ENCODE measurements at regions not wholly inside any gene's neighbourhood (a gene's known extent, or its start where the extent isn't known, plus 50 kb on each side); places are given as distances from the start of the nearest gene placed in this dataset.
"Not testable (repeated sequence)": the region's sequence is repeated elsewhere in the genome, so short reads cannot be mapped to it uniquely, and the experiment has no call there.

DNA sequence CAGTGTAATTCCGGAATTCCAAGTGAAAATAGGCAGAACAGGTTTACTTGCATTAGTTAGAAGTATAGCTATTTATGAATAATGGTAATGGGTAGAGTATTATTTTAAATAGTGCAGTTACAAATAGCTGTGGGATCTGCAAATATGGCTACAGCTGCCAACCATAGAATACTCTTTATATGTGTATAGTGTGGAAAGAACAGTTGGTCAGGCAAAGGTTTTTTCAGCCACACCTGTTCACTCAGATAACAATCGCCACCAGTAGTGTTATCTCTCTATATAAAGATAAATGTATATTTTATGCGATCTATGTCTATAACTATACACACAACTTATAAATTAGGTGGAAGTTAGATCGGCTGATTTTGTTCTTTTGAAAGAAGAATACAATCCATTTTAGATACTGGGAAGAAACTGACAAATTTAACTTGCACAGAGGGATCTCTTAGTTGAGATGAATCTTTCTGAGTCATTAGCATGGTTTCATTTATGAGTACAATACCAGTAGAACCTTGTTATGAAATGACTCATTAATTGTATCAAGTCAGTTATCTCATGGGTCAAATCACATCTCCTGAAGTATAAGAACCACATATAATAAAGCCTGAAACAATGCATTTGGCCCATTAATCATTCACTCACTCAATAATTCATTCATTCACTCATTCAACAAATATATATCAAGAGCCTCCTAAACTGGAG lies 100.9 kb upstream of the NR3C2 start:
- H3K9me3 Mint-ChIP-seq (ENCODE audit: insufficient read depth) = no peaks in the 10 kb centered on the region
- no peaks in the 10 kb centered on the region for H3K36me3 Mint-ChIP-seq (ENCODE audit: low read depth)
- no peak for ATAC-seq
- ChIA-PET CTCF (no interaction called here), POLR2A (no interaction called here)
- H3K27me3 Mint-ChIP-seq (ENCODE audit: low read depth) = no peaks in the 10 kb centered on the region
- H3K4me3 Mint-ChIP-seq = no peak overlapping the region
- no peak for DNase-seq
- H3K27ac Mint-ChIP-seq = no peak overlapping the region
- H3K4me1 Mint-ChIP-seq (ENCODE audit: low read depth) = no peaks in the 10 kb centered on the region

GRCh38 chr4:148540622-148541326 lies 98.6 kb upstream of the NR3C2 start:
- Mint-ChIP-seq H3K9me3 (ENCODE audit: insufficient read depth) (no peaks in the 10 kb centered on the region), H3K36me3 (ENCODE audit: low read depth) (no peaks in the 10 kb centered on the region), H3K27me3 (ENCODE audit: low read depth) (no peaks in the 10 kb centered on the region), H3K4me1 (ENCODE audit: low read depth) (no peaks in the 10 kb centered on the region), H3K4me3 (no peak overlapping the region), H3K27ac (no peak overlapping the region)
- no peak for DNase-seq
- POLR2A ChIA-PET = no interaction called here
- no peak for ATAC-seq
- CTCF ChIA-PET = no interaction called here

DNA sequence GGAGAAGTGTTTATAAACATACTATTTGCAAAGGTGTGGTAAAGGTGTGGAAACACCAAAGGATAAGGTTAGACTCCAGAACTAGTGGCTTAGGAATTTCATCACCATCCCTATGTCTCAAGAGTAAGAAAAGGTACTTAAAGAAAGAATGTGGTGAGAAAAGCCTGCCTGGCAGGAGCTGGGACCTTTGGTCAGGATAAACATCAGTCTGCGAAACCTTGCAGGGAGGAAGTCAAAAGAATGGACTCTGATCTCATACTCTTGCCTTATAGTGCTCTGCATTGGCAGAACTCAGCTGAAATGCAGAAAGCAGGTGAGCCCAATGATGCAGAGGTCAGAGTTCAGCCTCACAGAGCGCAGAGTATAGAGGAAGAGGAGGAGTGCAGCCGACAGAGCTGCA lies 97.2 kb upstream of the NR3C2 start:
- Mint-ChIP-seq H3K9me3 (ENCODE audit: insufficient read depth) (peaks cover 5% of the 10 kb centered on the region), H3K27me3 (ENCODE audit: low read depth) (no peaks in the 10 kb centered on the region), H3K4me3 (no peak overlapping the region), H3K27ac (no peak overlapping the region), H3K36me3 (ENCODE audit: low read depth) (no peaks in the 10 kb centered on the region), H3K4me1 (ENCODE audit: low read depth) (no peaks in the 10 kb centered on the region)
- ChIA-PET CTCF (no interaction called here), POLR2A (no interaction called here)
- no peak for DNase-seq
- no peak for ATAC-seq

- ATAC-seq; H3K27me3 Mint-ChIP-seq (ENCODE audit: low read depth); H3K4me3 Mint-ChIP-seq; H3K36me3 Mint-ChIP-seq (ENCODE audit: low read depth); H3K4me1 Mint-ChIP-seq (ENCODE audit: low read depth); POLR2A ChIA-PET; H3K27ac Mint-ChIP-seq; H3K9me3 Mint-ChIP-seq (ENCODE audit: insufficient read depth); CTCF ChIA-PET; DNase-seq: not testable (repeated sequence)
Measured at GRCh38 chr4:148533851-148534250, 91.6 kb upstream of the NR3C2 start.

DNA sequence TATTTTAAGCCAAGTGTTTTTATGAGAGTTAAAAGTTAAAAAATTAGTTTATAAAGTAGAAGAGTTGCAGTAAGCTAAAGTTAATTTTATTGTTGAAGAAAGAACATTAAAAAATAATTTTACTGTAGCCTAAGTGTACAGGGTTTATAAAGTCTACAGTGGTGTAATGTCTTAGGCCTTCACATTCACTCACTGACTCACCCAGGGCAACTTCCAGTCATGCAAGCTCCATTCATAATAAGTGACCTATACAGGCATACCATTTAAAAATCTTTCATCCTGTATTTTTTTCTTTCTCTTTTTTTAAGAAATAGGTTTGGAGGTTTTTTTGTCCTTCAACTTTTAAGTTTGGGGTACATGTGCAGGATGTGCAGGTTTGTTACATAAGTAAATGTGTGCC lies 87.9 kb upstream of the NR3C2 start:
- no peak overlapping the region for H3K4me3 Mint-ChIP-seq
- POLR2A ChIA-PET = no interaction called here
- CTCF ChIA-PET = no interaction called here
- DNase-seq (no peak), ATAC-seq (no peak)
- H3K27ac Mint-ChIP-seq = no peak overlapping the region
- no peaks in the 10 kb centered on the region for H3K36me3 Mint-ChIP-seq (ENCODE audit: low read depth)
- H3K9me3 Mint-ChIP-seq (ENCODE audit: insufficient read depth) = peaks cover 10% of the 10 kb centered on the region
- H3K4me1 Mint-ChIP-seq (ENCODE audit: low read depth) = no peaks in the 10 kb centered on the region
- H3K27me3 Mint-ChIP-seq (ENCODE audit: low read depth) = no peaks in the 10 kb centered on the region

DNA sequence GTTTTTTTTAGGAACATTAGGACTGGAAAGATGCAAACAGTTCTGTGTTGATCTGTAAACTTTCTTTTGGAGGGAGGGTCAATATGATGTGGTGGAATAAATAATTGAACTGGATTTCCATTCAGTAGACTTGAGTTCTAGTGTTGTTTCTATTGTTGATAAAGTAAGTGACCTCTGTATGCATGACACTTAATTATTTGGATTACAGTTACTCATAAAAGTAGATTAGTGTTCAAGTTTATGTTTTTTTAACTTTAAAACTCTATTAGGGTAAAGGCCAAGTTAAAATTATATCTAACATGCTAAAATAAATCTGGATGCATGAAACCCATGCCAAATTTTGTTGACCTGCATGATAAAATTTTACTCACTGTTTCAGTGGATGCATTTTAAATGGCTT lies 85.4 kb upstream of the NR3C2 start:
- ChIA-PET POLR2A (no interaction called here), CTCF (no interaction called here)
- H3K9me3 Mint-ChIP-seq (ENCODE audit: insufficient read depth) = no peaks in the 10 kb centered on the region
- ATAC-seq (no peak), DNase-seq (no peak)
- H3K4me1 Mint-ChIP-seq (ENCODE audit: low read depth) = no peaks in the 10 kb centered on the region
- H3K4me3 Mint-ChIP-seq = no peak overlapping the region
- H3K27ac Mint-ChIP-seq = no peak overlapping the region
- H3K36me3 Mint-ChIP-seq (ENCODE audit: low read depth) = no peaks in the 10 kb centered on the region
- H3K27me3 Mint-ChIP-seq (ENCODE audit: low read depth) = no peaks in the 10 kb centered on the region

DNA sequence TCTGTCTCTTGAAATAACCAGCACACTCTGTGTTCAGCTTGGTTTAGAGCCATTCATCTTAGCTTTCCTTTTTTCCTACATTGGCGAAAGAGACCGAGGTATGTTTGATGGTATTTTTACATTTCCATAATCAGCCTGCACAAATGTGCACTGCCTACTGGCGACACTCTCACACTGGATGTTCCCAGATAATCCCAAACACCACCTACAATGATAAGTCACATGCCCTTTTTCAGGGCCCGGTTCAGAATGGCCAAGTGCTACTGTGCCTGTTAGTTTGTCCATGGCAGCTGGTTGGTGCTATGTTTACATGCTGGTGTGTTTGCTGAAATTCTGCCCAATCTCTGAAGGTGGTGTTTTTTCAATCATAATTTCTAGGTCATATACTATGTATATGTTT lies 80.8 kb upstream of the NR3C2 start:
- Mint-ChIP-seq H3K4me3 (no peak overlapping the region), H3K4me1 (ENCODE audit: low read depth) (no peaks in the 10 kb centered on the region), H3K9me3 (ENCODE audit: insufficient read depth) (no peaks in the 10 kb centered on the region), H3K27me3 (ENCODE audit: low read depth) (no peaks in the 10 kb centered on the region), H3K27ac (no peak overlapping the region), H3K36me3 (ENCODE audit: low read depth) (no peaks in the 10 kb centered on the region)
- CTCF ChIA-PET = no interaction called here
- DNase-seq = no peak
- POLR2A ChIA-PET = no interaction called here
- ATAC-seq = no peak

- CTCF ChIA-PET = no interaction called here
- Mint-ChIP-seq H3K4me1 (ENCODE audit: low read depth) (no peaks in the 10 kb centered on the region), H3K36me3 (ENCODE audit: low read depth) (no peaks in the 10 kb centered on the region), H3K27ac (no peak overlapping the region), H3K27me3 (ENCODE audit: low read depth) (no peaks in the 10 kb centered on the region), H3K4me3 (no peak overlapping the region), H3K9me3 (ENCODE audit: insufficient read depth) (no peaks in the 10 kb centered on the region)
- DNase-seq = no peak
- POLR2A ChIA-PET = no interaction called here
- ATAC-seq = no peak
Measured at GRCh38 chr4:148515248-148515647, 73.0 kb upstream of the NR3C2 start.

DNA sequence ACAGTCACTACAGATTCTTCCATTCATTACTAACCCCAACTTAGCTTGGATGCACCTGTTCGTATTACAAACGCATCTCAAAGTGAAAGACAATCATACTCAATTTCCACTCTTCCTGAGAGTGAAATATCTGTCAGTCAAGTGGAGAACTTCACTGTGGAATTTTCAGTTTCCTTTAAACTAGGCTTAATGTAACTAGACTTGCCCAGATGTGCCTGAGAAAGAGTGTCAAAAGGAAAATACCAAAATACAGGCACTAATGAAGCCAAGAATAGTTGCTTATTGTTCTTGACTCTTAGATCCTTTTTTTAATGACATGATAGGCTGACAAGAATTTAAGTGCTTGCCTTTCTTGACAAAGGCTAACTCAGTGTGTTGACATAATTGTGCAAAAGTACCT lies 72.4 kb upstream of the NR3C2 start:
- Mint-ChIP-seq H3K4me3 (no peak overlapping the region), H3K36me3 (ENCODE audit: low read depth) (no peaks in the 10 kb centered on the region), H3K27ac (no peak overlapping the region), H3K27me3 (ENCODE audit: low read depth) (no peaks in the 10 kb centered on the region), H3K4me1 (ENCODE audit: low read depth) (no peaks in the 10 kb centered on the region), H3K9me3 (ENCODE audit: insufficient read depth) (no peaks in the 10 kb centered on the region)
- ChIA-PET POLR2A (no interaction called here), CTCF (no interaction called here)
- ATAC-seq = no peak
- DNase-seq = no peak

DNA sequence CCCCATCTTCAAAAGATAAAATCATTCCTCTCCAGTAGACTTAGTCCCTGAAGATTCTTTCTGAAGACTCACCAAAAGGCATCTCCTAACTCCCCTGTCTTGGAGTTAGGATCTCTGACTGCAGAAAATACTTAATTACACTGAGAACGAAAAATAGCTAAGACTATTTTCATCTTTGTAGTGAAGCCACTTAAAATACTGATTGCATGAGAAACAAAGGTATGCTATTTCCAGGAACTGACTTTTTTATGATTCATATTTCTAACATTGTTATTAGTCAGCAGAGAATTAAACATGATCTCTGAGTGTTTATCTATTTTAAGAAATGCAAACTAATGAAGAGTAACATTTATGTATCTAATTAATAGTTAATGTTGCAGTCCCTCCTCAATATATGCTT lies 71.8 kb upstream of the NR3C2 start:
- POLR2A ChIA-PET = no interaction called here
- DNase-seq (no peak), ATAC-seq (no peak)
- CTCF ChIA-PET = no interaction called here
- no peak overlapping the region for H3K4me3 Mint-ChIP-seq
- no peak overlapping the region for H3K27ac Mint-ChIP-seq
- H3K27me3 Mint-ChIP-seq (ENCODE audit: low read depth) = no peaks in the 10 kb centered on the region
- H3K36me3 Mint-ChIP-seq (ENCODE audit: low read depth) = no peaks in the 10 kb centered on the region
- no peaks in the 10 kb centered on the region for H3K9me3 Mint-ChIP-seq (ENCODE audit: insufficient read depth)
- H3K4me1 Mint-ChIP-seq (ENCODE audit: low read depth) = no peaks in the 10 kb centered on the region

GRCh38 chr4:148510211-148510610 lies 68.0 kb upstream of the NR3C2 start:
- Mint-ChIP-seq H3K36me3 (ENCODE audit: low read depth) (no peaks in the 10 kb centered on the region), H3K27ac (no peak overlapping the region), H3K9me3 (ENCODE audit: insufficient read depth) (no peaks in the 10 kb centered on the region), H3K4me1 (ENCODE audit: low read depth) (no peaks in the 10 kb centered on the region), H3K27me3 (ENCODE audit: low read depth) (no peaks in the 10 kb centered on the region), H3K4me3 (no peak overlapping the region)
- DNase-seq (no peak), ATAC-seq (no peak)
- ChIA-PET CTCF (no interaction called here), POLR2A (no interaction called here)

DNA sequence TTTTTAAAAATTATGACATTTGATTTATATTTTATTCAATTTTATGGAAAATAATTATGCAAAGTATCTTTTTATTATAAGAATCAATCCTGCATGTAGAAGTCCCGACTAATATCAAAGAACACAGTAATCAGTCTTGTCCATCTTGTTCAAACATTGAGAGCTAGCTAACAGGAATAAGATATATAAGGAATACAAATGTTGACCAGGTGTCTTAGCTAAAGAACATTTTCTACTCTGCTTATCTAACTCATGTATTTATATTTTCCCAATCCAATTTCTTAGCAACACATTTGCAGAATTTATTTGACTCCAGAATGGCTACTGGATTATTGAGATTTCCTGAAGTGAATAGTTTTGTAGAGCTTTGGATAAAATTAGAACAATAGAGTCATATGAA lies 61.5 kb upstream of the NR3C2 start:
- Mint-ChIP-seq H3K27me3 (ENCODE audit: low read depth) (no peaks in the 10 kb centered on the region), H3K27ac (no peak overlapping the region), H3K4me3 (no peak overlapping the region), H3K36me3 (ENCODE audit: low read depth) (no peaks in the 10 kb centered on the region), H3K9me3 (ENCODE audit: insufficient read depth) (no peaks in the 10 kb centered on the region), H3K4me1 (ENCODE audit: low read depth) (no peaks in the 10 kb centered on the region)
- DNase-seq (no peak), ATAC-seq (no peak)
- ChIA-PET POLR2A (no interaction called here), CTCF (no interaction called here)

GRCh38 chr4:148497258-148497657 lies 55.0 kb upstream of the NR3C2 start:
- Mint-ChIP-seq H3K4me3 (no peak overlapping the region), H3K9me3 (ENCODE audit: insufficient read depth) (no peaks in the 10 kb centered on the region), H3K27ac (no peak overlapping the region), H3K4me1 (ENCODE audit: low read depth) (no peaks in the 10 kb centered on the region), H3K27me3 (ENCODE audit: low read depth) (no peaks in the 10 kb centered on the region), H3K36me3 (ENCODE audit: low read depth) (no peaks in the 10 kb centered on the region)
- ChIA-PET CTCF (no interaction called here), POLR2A (no interaction called here)
- DNase-seq = no peak
- no peak for ATAC-seq
